Liver (tissue), 8 donors: ENCODE measurements at regions not wholly inside any gene's neighbourhood (a gene's known extent, or its start where the extent isn't known, plus 50 kb on each side); places are given as distances from the start of the nearest gene placed in this dataset.

Experiments used
- DNase-seq: peaks from one replicate; pipeline ENCODE4 v3.0.0-alpha.2; 2017; ENCODE audit warnings: low spot score
- H3K27ac ChIP-seq, 2 donors: one replicate each; pipeline ENCODE4 v1.7.0; 2013; ENCODE audit warnings: inconsistent platforms in 2 of 2, low read length in 2 of 2, control low read depth in 1 of 2, low read depth in 1 of 2, mild to moderate bottlenecking in 1 of 2
- H3K27me3 ChIP-seq, 4 donors: one replicate each; pipeline versions ENCODE4 v1.6.1 to v1.7.0; 2013; ENCODE audit warnings: low read length in 3 of 4, inconsistent platforms in 1 of 4, mild to moderate bottlenecking in 1 of 4, moderate library complexity in 1 of 4; ENCODE audit not compliant: control insufficient read depth in 4 of 4, insufficient read depth in 4 of 4
- H3K36me3 ChIP-seq, 4 donors: one replicate each; pipeline versions ENCODE4 v1.6.1 to v1.7.0; 2013; ENCODE audit warnings: low read length in 3 of 4, mild to moderate bottlenecking in 3 of 4, low read depth in 1 of 4, moderate library complexity in 1 of 4; ENCODE audit not compliant: control insufficient read depth in 4 of 4, insufficient read depth in 3 of 4
- H3K4me1 ChIP-seq, 4 donors: one replicate each; pipeline versions ENCODE4 v1.6.1 to v1.7.0; 2013; ENCODE audit warnings: low read length in 3 of 4, mild to moderate bottlenecking in 3 of 4, moderate library complexity in 1 of 4; ENCODE audit not compliant: control insufficient read depth in 4 of 4, insufficient read depth in 4 of 4
- H3K4me3 ChIP-seq, 3 donors: one replicate each; pipeline versions ENCODE4 v1.6.1 to v1.7.0; 2013; ENCODE audit warnings: low read length in 3 of 3, control low read depth in 1 of 3, low read depth in 1 of 3, mild to moderate bottlenecking in 1 of 3
- H3K9ac ChIP-seq, 2 donors: one replicate each; pipeline ENCODE4 v1.7.0; 2013; ENCODE audit warnings: low read length in 2 of 2, mild to moderate bottlenecking in 2 of 2, moderate library complexity in 2 of 2, control low read depth in 1 of 2, low read depth in 1 of 2
- H3K9me3 ChIP-seq, 4 donors: one replicate each; pipeline versions ENCODE4 v1.6.1 to v1.7.0; 2013; ENCODE audit warnings: low read length in 3 of 4; ENCODE audit not compliant: control insufficient read depth in 4 of 4
- ATF3 ChIP-seq: IDR thresholded peaks from 2 replicates; pipeline ENCODE4 v1.6.1; 2016; ENCODE audit warnings: antibody characterized with exemption
- CTCF ChIP-seq: fragments of 150-350 bp; IDR thresholded peaks from 2 replicates; pipeline ENCODE4 v1.5.1; 2017; ENCODE audit warnings: improper control_type of control experiment, low read depth, low read length; ENCODE audit not compliant: missing input control
- EGR1 ChIP-seq, 2 donors: IDR thresholded peaks; 2 replicates each; pipeline ENCODE4 v1.6.1; 2016 to 2018; ENCODE audit warnings: antibody characterized with exemption in 2 of 2, low read depth in 2 of 2
- FOXA1 ChIP-seq: IDR thresholded peaks from 2 replicates; pipeline ENCODE4 v1.6.1; 2016; ENCODE audit warnings: antibody characterized with exemption
- FOXA2 ChIP-seq: IDR thresholded peaks from 2 replicates; pipeline ENCODE4 v1.6.1; 2016; ENCODE audit warnings: antibody characterized with exemption
- GABPA ChIP-seq, 2 donors: IDR thresholded peaks in 1 of 2; conservative IDR thresholded peaks in 1 of 2; 2 replicates each; pipeline ENCODE4 v1.6.1; 2016; ENCODE audit warnings: antibody characterized with exemption in 2 of 2, mild to moderate bottlenecking in 1 of 2, moderate library complexity in 1 of 2
- HNF4A ChIP-seq, 2 donors: conservative IDR thresholded peaks; 2 replicates each; pipeline ENCODE4 v1.6.1; 2016; ENCODE audit warnings: antibody characterized with exemption in 2 of 2, mild to moderate bottlenecking in 2 of 2
- HNF4G ChIP-seq: IDR thresholded peaks from 2 replicates; pipeline ENCODE4 v1.6.1; 2016; ENCODE audit warnings: antibody characterized with exemption
- JUND ChIP-seq, 2 donors: IDR thresholded peaks; 2 replicates each; pipeline ENCODE4 v1.6.1; 2016; ENCODE audit warnings: antibody characterized with exemption in 2 of 2
- MAX ChIP-seq: IDR thresholded peaks from 2 replicates; pipeline ENCODE4 v1.6.1; 2016; ENCODE audit warnings: antibody characterized with exemption
- NR2F2 ChIP-seq: IDR thresholded peaks from 2 replicates; pipeline ENCODE4 v1.6.1; 2016; ENCODE audit warnings: antibody characterized with exemption
- RAD21 ChIP-seq, 2 donors: IDR thresholded peaks; 2 replicates each; pipeline ENCODE4 v1.6.1; 2016; ENCODE audit warnings: antibody characterized with exemption in 2 of 2, mild to moderate bottlenecking in 2 of 2
- REST ChIP-seq: IDR thresholded peaks from 2 replicates; pipeline ENCODE4 v1.6.1; 2016; ENCODE audit warnings: antibody characterized with exemption, mild to moderate bottlenecking
- RXRA ChIP-seq, 2 donors: IDR thresholded peaks; 2 replicates each; pipeline ENCODE4 v1.6.1; 2017 to 2018; ENCODE audit warnings: antibody characterized with exemption in 2 of 2, mild to moderate bottlenecking in 1 of 2
- SP1 ChIP-seq: IDR thresholded peaks from 2 replicates; pipeline ENCODE4 v1.6.1; 2018; ENCODE audit warnings: antibody characterized with exemption, mild to moderate bottlenecking
- TAF1 ChIP-seq: conservative IDR thresholded peaks from 2 replicates; pipeline ENCODE4 v1.6.1; 2016; ENCODE audit warnings: antibody characterized with exemption, mild to moderate bottlenecking
- YY1 ChIP-seq: IDR thresholded peaks from 2 replicates; pipeline ENCODE4 v1.6.1; 2016; ENCODE audit warnings: antibody characterized with exemption, mild to moderate bottlenecking
- ZBTB33 ChIP-seq: IDR thresholded peaks from 2 replicates; pipeline ENCODE4 v1.6.1; 2016; ENCODE audit warnings: antibody characterized with exemption
- WGBS: extraction: QIAGEN DNeasy Blood & Tissue Kit; methylation state at CpG from one replicate; pipeline ENCODE4 v1.1.7; 2013; 5-methylcytosine and 5-hydroxymethylcytosine counted together
- donor health status: healthy.
- donor health status: healthy.
- donor health status: healthy.
- donor health status: healthy.
- donor health status: healthy.

- Histone ChIP-seq H3K27ac (no peak overlapping the region), H3K9ac (no peak overlapping the region), H3K36me3 (no peaks in the 10 kb centered on the region), H3K9me3 (no peaks in the 10 kb centered on the region), H3K4me1 (no peaks in the 10 kb centered on the region), H3K4me3 (no peak overlapping the region), H3K27me3 (no peaks in the 10 kb centered on the region)
- WGBS, result 25% methylated on average over 1 of the region's 1 CpG
- TF ChIP-seq ZBTB33, result no peak
- TF ChIP-seq FOXA1, result no peak
- no peak for TF ChIP-seq SP1
- TF ChIP-seq FOXA2, result no peak
- no peak for TF ChIP-seq CTCF
- no peak for TF ChIP-seq RAD21 (IDR thresholded peaks at IDR 0.05)
- no peak for TF ChIP-seq NR2F2
- TF ChIP-seq JUND (IDR thresholded peaks at IDR 0.05), result no peak
- TF ChIP-seq TAF1, result no peak
- TF ChIP-seq YY1, result no peak
- no peak for TF ChIP-seq RXRA (IDR thresholded peaks at IDR 0.05)
- TF ChIP-seq EGR1 (IDR thresholded peaks at IDR 0.05; ENCODE audit: low read depth in 2 of 2), result no peak
- TF ChIP-seq MAX, result no peak
- no peak for TF ChIP-seq ATF3
- TF ChIP-seq REST, result no peak
- TF ChIP-seq HNF4A (conservative IDR thresholded peaks at IDR 0.05), result no peak
- no peak for TF ChIP-seq GABPA (IDR thresholded peaks at IDR 0.05 in 1 of 2, conservative IDR thresholded peaks at IDR 0.05 in 1 of 2)
- no peak for TF ChIP-seq HNF4G
- no peak for DNase-seq
Measured at GRCh38 chr5:162377895-162378294, 310.3 kb downstream of the GABRG2 start.

DNA sequence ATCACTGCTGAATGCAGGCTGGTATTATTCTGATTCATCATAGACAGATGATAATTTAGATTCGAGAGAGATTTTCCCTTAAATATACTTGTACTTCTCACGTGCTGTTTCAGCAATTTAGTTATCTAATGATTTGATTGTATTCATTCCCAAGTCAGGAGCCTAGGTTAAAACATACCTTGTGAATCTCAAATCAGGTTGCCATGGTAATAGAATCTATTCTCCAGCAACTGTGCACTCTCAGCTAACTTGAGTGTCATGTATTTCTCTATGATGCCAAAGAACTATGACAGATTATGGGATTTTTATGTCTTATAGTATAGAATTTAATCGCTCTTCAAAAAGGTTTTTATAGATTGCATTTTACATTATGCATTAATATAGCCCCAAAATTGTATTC, 315.3 kb downstream of the GABRG2 start:
- WGBS, result 59% methylated on average over 3 of the region's 3 CpGs
- Histone ChIP-seq H3K4me1 (no peaks in the 10 kb centered on the region), H3K9me3 (no peaks in the 10 kb centered on the region), H3K4me3 (no peak overlapping the region), H3K27ac (no peak overlapping the region), H3K9ac (no peak overlapping the region), H3K36me3 (no peaks in the 10 kb centered on the region), H3K27me3 (no peaks in the 10 kb centered on the region)
- no peak for TF ChIP-seq RAD21 (IDR thresholded peaks at IDR 0.05)
- no peak for TF ChIP-seq TAF1
- no peak for TF ChIP-seq ATF3
- no peak for TF ChIP-seq YY1
- no peak for DNase-seq
